GM23338 (cell line): ENCODE measurements at regions not wholly inside any gene's neighbourhood (a gene's known extent, or its start where the extent isn't known, plus 50 kb on each side); places are given as distances from the start of the nearest gene placed in this dataset.

Source experiments
- ATAC-seq: fragments of 200-7000 bp; cut with Tn5 transposase; 3 replicates; pipeline ENCODE4 v1.9.1; 2020
- DNase-seq: peaks from one replicate; pipeline ENCODE4 v3.0.0-alpha.2; 2015; ENCODE audit warnings: low spot score
- H2AFZ ChIP-seq: fragments of 200-600 bp; sonication (generic); 2 replicates; pipeline ENCODE4 v1.8.0; 2016; ENCODE audit warnings: antibody characterized with exemption, mild to moderate bottlenecking, moderate library complexity
- H3F3A ChIP-seq: fragments of 200-600 bp; sonication (generic); replicated peaks from 2 replicates; pipeline ENCODE4 v1.8.0; 2017; ENCODE audit warnings: antibody characterized with exemption, mixed run types, low read depth
- H3K27ac ChIP-seq: fragments of 200-600 bp; sonication (generic); 2 replicates; pipeline ENCODE4 v1.6.1; 2016; ENCODE audit warnings: low read depth
- H3K27me3 ChIP-seq: fragments of 200-600 bp; sonication (generic); 2 replicates; pipeline ENCODE4 v1.8.0; 2016; ENCODE audit warnings: mild to moderate bottlenecking, mixed run types, moderate library complexity; ENCODE audit not compliant: insufficient read depth
- H3K36me3 ChIP-seq: fragments of 200-600 bp; sonication (generic); 2 replicates; pipeline ENCODE4 v1.8.0; 2016; ENCODE audit warnings: mild to moderate bottlenecking; ENCODE audit not compliant: insufficient read depth
- H3K4me1 ChIP-seq: fragments of 200-600 bp; sonication (generic); 2 replicates; pipeline ENCODE4 v1.8.0; 2016; ENCODE audit warnings: mild to moderate bottlenecking, moderate library complexity; ENCODE audit not compliant: insufficient read depth
- H3K4me2 ChIP-seq: fragments of 200-600 bp; sonication (generic); 2 replicates; pipeline ENCODE4 v1.7.1; 2017; ENCODE audit warnings: mixed run types
- H3K4me3 ChIP-seq: fragments of 200-600 bp; sonication (generic); 2 replicates; pipeline ENCODE4 v1.6.1; 2016; ENCODE audit warnings: mixed run types
- H3K79me2 ChIP-seq: fragments of 200-600 bp; sonication (generic); replicated peaks from 2 replicates; pipeline ENCODE4 v1.8.0; 2017; ENCODE audit warnings: mild to moderate bottlenecking; ENCODE audit not compliant: insufficient read depth
- H3K9me2 ChIP-seq: fragments of 200-600 bp; sonication (generic); 2 replicates; pipeline ENCODE4 v1.8.0; 2017; ENCODE audit not compliant: insufficient read depth
- H4K20me1 ChIP-seq: fragments of 200-600 bp; sonication (generic); replicated peaks from 2 replicates; pipeline ENCODE4 v1.8.0; 2017; ENCODE audit warnings: mild to moderate bottlenecking; ENCODE audit not compliant: insufficient read depth
- H3K27ac Mint-ChIP-seq: 2 replicates; pipeline ENCODE4 v1.8.0; 2020; ENCODE audit warnings: inconsistent platforms, mild to moderate bottlenecking, moderate library complexity, mixed read lengths
- H3K27me3 Mint-ChIP-seq: 3 replicates; pipeline ENCODE4 v1.8.0; 2022; ENCODE audit warnings: low read depth, mild to moderate bottlenecking, moderate library complexity, mixed read lengths, inconsistent platforms; ENCODE audit not compliant: insufficient read depth, poor library complexity
- H3K36me3 Mint-ChIP-seq: 3 replicates; pipeline ENCODE4 v1.8.0; 2021; ENCODE audit warnings: low read depth, mild to moderate bottlenecking, inconsistent platforms, moderate library complexity, mixed read lengths
- H3K4me1 Mint-ChIP-seq: 3 replicates; pipeline ENCODE4 v1.8.0; 2020; ENCODE audit warnings: mild to moderate bottlenecking, inconsistent platforms, mixed read lengths
- H3K4me3 Mint-ChIP-seq: 3 replicates; pipeline ENCODE4 v1.8.0; 2021; ENCODE audit warnings: moderate library complexity, mild to moderate bottlenecking, inconsistent platforms, mixed read lengths
- H3K9me3 Mint-ChIP-seq: 3 replicates; pipeline ENCODE4 v1.8.0; 2020; ENCODE audit warnings: moderate library complexity, mild to moderate bottlenecking, inconsistent platforms, mixed read lengths
- CREB1 ChIP-seq: fragments of 250-450 bp; sonication (Bioruptor Pico); IDR thresholded peaks from 2 replicates; pipeline ENCODE4 v1.5.0; 2020; ENCODE audit warnings: low read depth, mild to moderate bottlenecking, moderate library complexity
- CTCF ChIP-seq, 2 experiments: fragments of 200-600 bp in 1 of 2; sonication (generic) in 1 of 2; conservative IDR thresholded peaks; 2 replicates each; pipeline versions ENCODE4 v1.5.1 to v1.6.1; 2016 to 2017; ENCODE audit warnings: antibody characterized with exemption in 2 of 2, low read depth in 2 of 2, mild to moderate bottlenecking in 2 of 2, moderate library complexity in 1 of 2
- ETS1 ChIP-seq: IDR thresholded peaks from 2 replicates; pipeline ENCODE4 v1.6.1; 2016; ENCODE audit warnings: antibody characterized with exemption
- EZH2 ChIP-seq: fragments of 200-600 bp; sonication (generic); IDR thresholded peaks from one replicate; pipeline ENCODE4 v1.8.0; 2017; ENCODE audit warnings: antibody characterized with exemption, mild to moderate bottlenecking, low read depth; ENCODE audit not compliant: unreplicated experiment
- EZH2phosphoT487 ChIP-seq: fragments of 200-600 bp; sonication (generic); IDR thresholded peaks from one replicate; pipeline ENCODE4 v1.8.1; 2018; ENCODE audit warnings: antibody characterized with exemption; ENCODE audit not compliant: unreplicated experiment
- JUNB ChIP-seq: IDR thresholded peaks from one replicate; pipeline ENCODE4 v1.6.1; 2016; ENCODE audit warnings: antibody characterized with exemption; ENCODE audit not compliant: unreplicated experiment
- POLR2AphosphoS5 ChIP-seq: IDR thresholded peaks from 2 replicates; pipeline ENCODE4 v1.6.1; 2016; ENCODE audit warnings: antibody characterized with exemption, low read depth
- REST ChIP-seq: IDR thresholded peaks from one replicate; pipeline ENCODE4 v1.6.1; 2018; ENCODE audit warnings: antibody characterized with exemption; ENCODE audit not compliant: unreplicated experiment
- STAT1 ChIP-seq: IDR thresholded peaks from one replicate; pipeline ENCODE4 v1.6.1; 2016; ENCODE audit warnings: antibody characterized with exemption; ENCODE audit not compliant: unreplicated experiment
- ZNF114 ChIP-seq: fragments of 250-450 bp; sonication (Bioruptor Pico); IDR thresholded peaks from 2 replicates; pipeline ENCODE4 v1.5.0; 2020; ENCODE audit warnings: mild to moderate bottlenecking, moderate library complexity
- TF ChIP-seq, protein P1 (sequence below): fragments of 250-450 bp; sonication (Bioruptor Pico); IDR thresholded peaks from 2 replicates; pipeline ENCODE4 v1.5.0; 2020; ENCODE audit warnings: mild to moderate bottlenecking, moderate library complexity

DNA sequence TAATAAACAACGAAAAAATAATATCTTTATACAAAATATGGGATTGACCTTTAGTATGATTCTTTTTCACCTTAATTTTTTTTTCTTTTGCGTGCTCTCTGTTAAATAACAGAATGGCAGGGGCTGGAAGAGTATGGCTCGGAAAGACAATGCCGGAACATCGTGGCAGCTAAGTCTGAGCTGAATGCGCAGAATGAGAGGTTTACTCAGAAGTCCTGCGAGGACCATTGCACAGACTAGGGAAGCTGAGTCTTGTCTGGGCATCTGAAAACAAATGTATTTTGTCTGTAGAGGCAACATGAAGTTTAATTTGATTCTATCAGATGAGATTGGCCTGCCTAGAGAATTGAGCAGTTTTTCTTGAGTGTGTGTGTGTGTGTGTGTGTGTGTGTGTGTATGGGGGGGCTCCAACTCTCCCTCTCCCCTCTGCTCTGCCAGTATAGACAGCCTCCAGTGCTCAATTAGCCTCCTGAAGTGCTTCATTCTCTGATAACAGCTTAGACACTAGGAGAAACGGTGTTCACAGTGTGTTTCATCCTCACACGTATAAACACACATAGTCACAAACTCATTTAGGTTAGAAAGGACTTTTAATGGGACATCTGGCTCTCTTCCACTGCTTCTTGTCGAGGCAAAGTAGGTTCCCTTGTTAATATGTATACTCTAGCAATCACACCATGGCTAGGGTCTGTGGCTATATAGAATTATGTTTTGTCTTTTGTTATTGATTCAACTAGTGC lies 244.3 kb upstream of the SORL1-AS1 start (continued):
- TF ChIP-seq JUNB (no peak), EZH2 (no peak)

GRCh38 chr11:121696177-121696871 lies 243.6 kb upstream of the SORL1-AS1 start:
- Histone ChIP-seq H2AFZ (no peak overlapping the region), H4K20me1 (no peaks in the 10 kb centered on the region), H3F3A (no peaks in the 10 kb centered on the region), H3K4me1 (peaks cover 14% of the 10 kb centered on the region), H3K4me2 (no peak overlapping the region), H3K36me3 (no peaks in the 10 kb centered on the region), H3K27ac (0 out of 2 replicates have a peak overlapping the region, but pooled peaks have one; percentile 50), H3K79me2 (no peaks in the 10 kb centered on the region), H3K9me2 (no peaks in the 10 kb centered on the region), H3K4me3 (no peak overlapping the region), H3K27me3 (no peaks in the 10 kb centered on the region)
- peak; percentile 55 for ATAC-seq
- peak; percentile 26 for DNase-seq
- no peaks in the 10 kb centered on the region for H3K27me3 Mint-ChIP-seq
- H3K27ac Mint-ChIP-seq: no peak overlapping the region
- no peak for TF ChIP-seq JUNB
- no peak for TF ChIP-seq POLR2AphosphoS5
- no peak for TF ChIP-seq CREB1 (CRISPR knock-in tag)
- TF ChIP-seq EZH2phosphoT487: no peak
- TF ChIP-seq EZH2: no peak
- no peak for TF ChIP-seq ETS1
- TF ChIP-seq, protein P1, sequence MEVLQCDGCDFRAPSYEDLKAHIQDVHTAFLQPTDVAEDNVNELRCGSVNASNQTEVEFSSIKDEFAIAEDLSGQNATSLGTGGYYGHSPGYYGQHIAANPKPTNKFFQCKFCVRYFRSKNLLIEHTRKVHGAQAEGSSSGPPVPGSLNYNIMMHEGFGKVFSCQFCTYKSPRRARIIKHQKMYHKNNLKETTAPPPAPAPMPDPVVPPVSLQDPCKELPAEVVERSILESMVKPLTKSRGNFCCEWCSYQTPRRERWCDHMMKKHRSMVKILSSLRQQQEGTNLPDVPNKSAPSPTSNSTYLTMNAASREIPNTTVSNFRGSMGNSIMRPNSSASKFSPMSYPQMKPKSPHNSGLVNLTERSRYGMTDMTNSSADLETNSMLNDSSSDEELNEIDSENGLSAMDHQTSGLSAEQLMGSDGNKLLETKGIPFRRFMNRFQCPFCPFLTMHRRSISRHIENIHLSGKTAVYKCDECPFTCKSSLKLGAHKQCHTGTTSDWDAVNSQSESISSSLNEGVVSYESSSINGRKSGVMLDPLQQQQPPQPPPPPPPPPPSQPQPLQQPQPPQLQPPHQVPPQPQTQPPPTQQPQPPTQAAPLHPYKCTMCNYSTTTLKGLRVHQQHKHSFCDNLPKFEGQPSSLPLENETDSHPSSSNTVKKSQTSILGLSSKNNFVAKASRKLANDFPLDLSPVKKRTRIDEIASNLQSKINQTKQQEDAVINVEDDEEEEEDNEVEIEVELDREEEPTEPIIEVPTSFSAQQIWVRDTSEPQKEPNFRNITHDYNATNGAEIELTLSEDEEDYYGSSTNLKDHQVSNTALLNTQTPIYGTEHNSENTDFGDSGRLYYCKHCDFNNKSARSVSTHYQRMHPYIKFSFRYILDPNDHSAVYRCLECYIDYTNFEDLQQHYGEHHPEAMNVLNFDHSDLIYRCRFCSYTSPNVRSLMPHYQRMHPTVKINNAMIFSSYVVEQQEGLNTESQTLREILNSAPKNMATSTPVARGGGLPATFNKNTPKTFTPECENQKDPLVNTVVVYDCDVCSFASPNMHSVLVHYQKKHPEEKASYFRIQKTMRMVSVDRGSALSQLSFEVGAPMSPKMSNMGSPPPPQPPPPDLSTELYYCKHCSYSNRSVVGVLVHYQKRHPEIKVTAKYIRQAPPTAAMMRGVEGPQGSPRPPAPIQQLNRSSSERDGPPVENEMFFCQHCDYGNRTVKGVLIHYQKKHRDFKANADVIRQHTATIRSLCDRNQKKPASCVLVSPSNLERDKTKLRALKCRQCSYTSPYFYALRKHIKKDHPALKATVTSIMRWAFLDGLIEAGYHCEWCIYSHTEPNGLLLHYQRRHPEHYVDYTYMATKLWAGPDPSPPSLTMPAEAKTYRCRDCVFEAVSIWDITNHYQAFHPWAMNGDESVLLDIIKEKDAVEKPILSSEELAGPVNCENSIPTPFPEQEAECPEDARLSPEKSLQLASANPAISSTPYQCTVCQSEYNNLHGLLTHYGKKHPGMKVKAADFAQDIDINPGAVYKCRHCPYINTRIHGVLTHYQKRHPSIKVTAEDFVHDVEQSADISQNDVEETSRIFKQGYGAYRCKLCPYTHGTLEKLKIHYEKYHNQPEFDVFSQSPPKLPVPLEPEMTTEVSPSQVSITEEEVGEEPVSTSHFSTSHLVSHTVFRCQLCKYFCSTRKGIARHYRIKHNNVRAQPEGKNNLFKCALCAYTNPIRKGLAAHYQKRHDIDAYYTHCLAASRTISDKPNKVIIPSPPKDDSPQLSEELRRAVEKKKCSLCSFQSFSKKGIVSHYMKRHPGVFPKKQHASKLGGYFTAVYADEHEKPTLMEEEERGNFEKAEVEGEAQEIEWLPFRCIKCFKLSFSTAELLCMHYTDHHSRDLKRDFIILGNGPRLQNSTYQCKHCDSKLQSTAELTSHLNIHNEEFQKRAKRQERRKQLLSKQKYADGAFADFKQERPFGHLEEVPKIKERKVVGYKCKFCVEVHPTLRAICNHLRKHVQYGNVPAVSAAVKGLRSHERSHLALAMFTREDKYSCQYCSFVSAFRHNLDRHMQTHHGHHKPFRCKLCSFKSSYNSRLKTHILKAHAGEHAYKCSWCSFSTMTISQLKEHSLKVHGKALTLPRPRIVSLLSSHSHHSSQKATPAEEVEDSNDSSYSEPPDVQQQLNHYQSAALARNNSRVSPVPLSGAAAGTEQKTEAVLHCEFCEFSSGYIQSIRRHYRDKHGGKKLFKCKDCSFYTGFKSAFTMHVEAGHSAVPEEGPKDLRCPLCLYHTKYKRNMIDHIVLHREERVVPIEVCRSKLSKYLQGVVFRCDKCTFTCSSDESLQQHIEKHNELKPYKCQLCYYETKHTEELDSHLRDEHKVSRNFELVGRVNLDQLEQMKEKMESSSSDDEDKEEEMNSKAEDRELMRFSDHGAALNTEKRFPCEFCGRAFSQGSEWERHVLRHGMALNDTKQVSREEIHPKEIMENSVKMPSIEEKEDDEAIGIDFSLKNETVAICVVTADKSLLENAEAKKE (CRISPR knock-in tag): no peak
- TF ChIP-seq CTCF (conservative IDR thresholded peaks at IDR 0.05; ENCODE audit: low read depth in 2 of 2): no peak
- TF ChIP-seq REST: no peak
- no peak for TF ChIP-seq STAT1
- TF ChIP-seq ZNF114 (CRISPR knock-in tag): no peak
- H3K4me1 Mint-ChIP-seq: peaks cover 12% of the 10 kb centered on the region
- no peaks in the 10 kb centered on the region for H3K9me3 Mint-ChIP-seq
- H3K36me3 Mint-ChIP-seq: no peaks in the 10 kb centered on the region
- no peak overlapping the region for H3K4me3 Mint-ChIP-seq
